ENCODE measurements at regions not wholly inside any gene's neighbourhood (a gene's known extent, or its start where the extent isn't known, plus 50 kb on each side); places are given as distances from the start of the nearest gene placed in this dataset.

DNA sequence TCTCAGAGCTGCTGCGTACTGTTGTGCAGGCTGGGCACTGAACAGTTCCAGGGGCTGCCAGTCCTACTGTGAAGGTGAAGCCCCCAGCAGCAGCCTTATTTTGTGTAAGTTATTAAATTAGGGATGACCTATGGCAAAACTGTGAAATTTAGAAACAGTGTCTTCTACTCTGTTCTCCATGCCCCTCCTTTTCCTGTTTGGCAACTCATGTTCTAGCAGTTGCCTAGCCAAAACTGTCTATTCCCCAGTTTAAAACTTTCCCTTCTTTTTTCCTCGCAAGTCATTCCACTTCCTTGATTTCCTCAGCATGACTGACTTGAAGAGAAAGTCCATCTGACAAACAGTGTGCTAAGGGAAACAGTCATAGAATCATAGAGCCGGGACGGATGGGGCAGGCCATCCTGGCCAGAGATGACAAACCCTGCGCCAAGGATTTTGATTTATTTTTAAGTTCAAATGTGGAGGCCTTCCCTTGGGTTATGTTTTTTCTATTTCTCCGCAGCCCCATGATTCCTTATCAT, 78.1 kb upstream of the OLFM4 start:
- no peak for TF ChIP-seq EZH2 (IDR thresholded peaks at IDR 0.05; ENCODE audit: insufficient read depth, poor library complexity, severe bottlenecking)
- TF ChIP-seq EZH2phosphoT487 (IDR thresholded peaks at IDR 0.05; ENCODE audit: insufficient read depth, low read depth): no peak

Measured in GM23248 (cell line).